HG03060 (cell line): ENCODE measurements at regions not wholly inside any gene's neighbourhood (a gene's known extent, or its start where the extent isn't known, plus 50 kb on each side); places are given as distances from the start of the nearest gene placed in this dataset.

Experiments
- ATAC-seq: cut with Tn5 transposase; IDR thresholded peaks from one replicate; pipeline ENCODE4 v1.9.1; 2021; ENCODE audit warnings: low read depth, moderate number of reproducible peaks; ENCODE audit not compliant: unreplicated experiment

DNA sequence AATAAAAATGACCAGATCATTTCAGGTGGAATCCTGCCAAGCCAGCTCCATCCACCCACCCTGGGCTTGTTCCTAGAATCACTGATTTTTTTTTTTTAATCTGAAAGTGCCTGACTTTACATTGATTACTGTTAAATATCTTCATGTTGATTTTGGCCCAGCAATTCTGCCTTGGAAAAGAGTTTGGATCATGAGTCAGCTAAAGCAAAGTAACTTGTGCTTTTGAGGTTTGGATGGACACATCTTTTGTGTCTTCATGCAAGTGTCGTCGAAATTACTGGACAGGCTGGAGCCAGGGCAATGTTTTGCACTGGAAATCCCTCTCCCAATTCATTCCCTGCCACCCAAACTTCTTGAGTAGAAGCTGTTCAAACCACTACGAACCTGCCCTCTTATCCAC is 164.0 kb upstream of the SYT13 start:
- no peak for ATAC-seq

DNA sequence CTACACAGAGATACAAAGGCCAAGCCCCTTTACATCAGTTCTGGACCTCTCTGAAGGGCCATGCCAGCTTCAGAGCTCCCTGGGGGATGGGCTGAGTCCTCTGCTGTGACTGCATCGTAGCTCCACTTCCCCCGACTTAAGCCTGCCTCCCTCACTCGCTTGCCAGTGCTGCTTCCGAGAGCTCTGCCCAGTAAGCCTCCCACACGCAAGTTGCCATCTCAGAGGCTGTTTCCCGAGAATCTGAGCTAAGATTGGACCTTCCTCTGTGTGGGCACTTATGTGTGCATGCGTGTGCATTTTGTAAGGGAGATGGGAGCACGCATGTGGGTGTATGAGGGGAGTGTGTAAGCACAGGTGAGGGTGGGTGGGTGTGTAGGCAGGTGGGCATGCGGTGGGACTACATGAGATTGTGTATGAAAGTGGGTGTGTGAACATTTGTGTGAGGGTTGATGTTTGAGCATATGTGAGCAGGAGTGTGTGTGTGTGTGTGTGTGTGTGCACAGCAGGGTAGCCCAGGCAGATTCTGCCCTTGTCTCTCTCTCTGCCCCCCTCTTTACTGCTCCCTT is 163.0 kb upstream of the SYT13 start:
- no peak for ATAC-seq

GRCh38 chr11:45448561-45448960 is 162.4 kb upstream of the SYT13 start:
- ATAC-seq, result no peak

DNA sequence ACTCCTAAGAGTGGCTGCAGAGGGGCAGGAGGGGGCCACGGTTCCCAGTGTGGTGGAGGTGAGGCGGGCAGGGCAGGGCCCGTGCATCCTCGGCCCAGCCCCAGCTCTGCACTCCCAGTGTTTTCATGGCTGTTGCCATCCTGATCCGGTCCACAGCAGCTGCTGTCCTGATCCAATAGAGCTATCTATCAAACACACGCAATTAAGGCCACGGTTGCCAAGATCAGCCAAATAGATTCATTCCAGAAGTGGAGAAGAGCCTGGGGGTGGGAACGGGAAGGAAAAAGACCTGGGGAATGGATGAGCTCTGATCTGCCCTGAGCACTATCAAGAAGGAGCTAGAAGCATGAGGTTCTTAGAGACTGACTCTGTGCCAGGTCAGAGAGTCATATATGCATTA is 160.9 kb upstream of the SYT13 start:
- ATAC-seq, result no peak

- ATAC-seq, result no peak
Measured at GRCh38 chr11:45446434-45446833, 160.3 kb upstream of the SYT13 start.

DNA sequence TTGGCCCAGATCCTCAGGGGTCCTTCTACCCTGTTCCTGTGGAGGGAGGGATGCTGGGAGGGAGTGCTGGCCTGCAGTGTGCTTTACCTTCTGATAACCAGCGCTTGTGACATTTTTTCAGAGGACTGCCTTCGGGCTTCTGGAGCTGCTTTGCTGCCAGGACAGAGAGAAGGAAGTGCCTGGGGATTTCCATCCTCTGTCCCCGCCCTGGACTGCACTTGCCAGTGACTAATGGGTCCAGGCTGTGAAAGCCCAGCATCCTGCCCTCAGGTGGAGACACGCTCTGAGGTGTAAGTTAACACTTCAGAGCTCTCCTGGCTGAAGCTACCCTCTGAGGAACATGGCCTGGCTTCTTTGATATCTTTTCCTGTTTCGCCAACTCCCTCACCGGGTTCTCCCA is 158.7 kb upstream of the SYT13 start:
- no peak for ATAC-seq

GRCh38 chr11:45440111-45440510 is 154.0 kb upstream of the SYT13 start:
- ATAC-seq, result no peak

DNA sequence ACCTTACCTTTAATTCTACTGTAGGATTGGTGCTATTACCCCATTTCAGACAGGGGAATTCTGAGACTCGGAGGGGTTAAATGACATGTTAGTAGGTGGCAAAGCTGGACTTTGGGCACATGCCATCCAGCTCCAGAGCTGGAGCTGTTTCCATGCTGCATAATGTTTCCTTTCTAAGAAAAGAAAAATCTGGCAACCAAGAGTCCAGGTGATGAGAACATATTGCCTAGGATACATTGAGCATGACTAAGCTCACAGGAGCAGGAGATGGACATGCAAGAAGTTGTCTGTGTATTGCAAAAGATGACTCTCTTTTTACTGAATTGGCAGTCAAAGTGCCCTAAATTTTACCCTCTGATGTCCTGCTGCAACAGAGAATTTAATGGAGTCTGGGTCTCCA is 150.8 kb upstream of the SYT13 start:
- ATAC-seq, result no peak

GRCh38 chr11:45436118-45436517 is 150.0 kb upstream of the SYT13 start:
- no peak for ATAC-seq

- no peak for ATAC-seq
Measured at GRCh38 chr11:45435706-45436105, 149.6 kb upstream of the SYT13 start.

- no peak for ATAC-seq
Measured at GRCh38 chr11:45432910-45433309, 146.8 kb upstream of the SYT13 start.

GRCh38 chr11:45432100-45432499 is 146.0 kb upstream of the SYT13 start:
- no peak for ATAC-seq

GRCh38 chr11:45431046-45432018 is 145.2 kb upstream of the SYT13 start:
- no peak for ATAC-seq

- ATAC-seq, result no peak
Measured at GRCh38 chr11:45430361-45430760, 144.2 kb upstream of the SYT13 start.

- ATAC-seq, result no peak
Measured at GRCh38 chr11:45429719-45430118, 143.6 kb upstream of the SYT13 start.

- ATAC-seq, result no peak
Measured at GRCh38 chr11:45428541-45429230, 142.5 kb upstream of the SYT13 start.

GRCh38 chr11:45428116-45428515 is 142.0 kb upstream of the SYT13 start:
- no peak for ATAC-seq

GRCh38 chr11:45424411-45425180 is 138.5 kb upstream of the SYT13 start:
- no peak for ATAC-seq

GRCh38 chr11:45423475-45424120 is 137.5 kb upstream of the SYT13 start:
- no peak for ATAC-seq

DNA sequence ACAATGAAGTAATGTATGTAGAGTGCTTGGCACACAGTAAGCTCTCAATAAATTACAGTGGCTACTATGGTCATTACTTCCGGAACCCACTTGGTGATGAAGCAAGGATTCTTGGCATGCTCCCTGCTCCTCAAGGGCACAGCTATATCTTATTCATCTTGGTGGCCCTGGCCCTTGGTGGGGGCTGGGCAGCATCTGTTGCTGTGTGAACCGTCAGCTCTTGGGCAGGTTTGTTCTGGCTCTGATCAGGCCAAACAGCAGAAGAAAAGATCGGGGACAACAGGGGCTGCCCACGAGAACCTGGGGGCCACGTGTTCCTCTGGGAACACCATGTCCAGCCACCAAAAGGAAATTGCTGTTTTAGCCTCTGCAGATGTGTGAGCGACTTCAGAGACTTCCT is 136.9 kb upstream of the SYT13 start:
- ATAC-seq, result no peak
